Endothelial cell of umbilical vein (primary cell): ENCODE measurements at regions not wholly inside any gene's neighbourhood (a gene's known extent, or its start where the extent isn't known, plus 50 kb on each side); places are given as distances from the start of the nearest gene placed in this dataset.

Experiments
- BruUV-seq: library from RNA; stranded (reverse); fragments of 400-500 nt; replicated peaks from 2 replicates; lab custom pipeline; 2021; lab: Mats Ljungman, UMichigan
- CTCF ChIA-PET: fragments of 300-600, 350-600 bp; sonication (Branson Sonifier 250); formaldehyde crosslinking; loops from one replicate; lab custom pipeline; 2021; ENCODE audit warnings: antibody characterized with exemption, inconsistent platforms; lab: Charles Lee
- POLR2A ChIA-PET: fragments of 300-600, 350-600 bp; sonication (Branson Sonifier 250); formaldehyde crosslinking; loops from one replicate; lab custom pipeline; 2021; ENCODE audit warnings: antibody characterized with exemption, inconsistent platforms; lab: Charles Lee
- DNase-seq: peaks from one replicate; pipeline ENCODE4 v3.0.0-alpha.2; 2011; ENCODE audit warnings: low read depth, low spot score
- FAIRE-seq: peaks from 2 replicates; lab custom pipeline; 2011; peaks lifted over from hg19 to GRCh38; lab: Jason Lieb, UNC
- H2AFZ ChIP-seq: 2 replicates; pipeline ENCODE4 v1.6.0; 2012; ENCODE audit warnings: low read depth, low read length, control low read depth, inconsistent platforms
- H3K27ac ChIP-seq: 2 replicates; pipeline ENCODE4 v1.5.1; 2011; ENCODE audit warnings: low read depth, mild to moderate bottlenecking, control low read depth, low read length, moderate library complexity; ENCODE audit not compliant: insufficient read depth
- H3K27me3 ChIP-seq, 2 experiments: 2 replicates each; pipeline versions ENCODE4 v1.6.0 to v1.6.1; 2011; ENCODE audit warnings: low read length in 2 of 2, mixed read lengths in 1 of 2; ENCODE audit not compliant: control insufficient read depth in 2 of 2, insufficient read depth in 2 of 2
- H3K36me3 ChIP-seq, 2 experiments: 2 replicates in 1 of 2; 3 replicates in 1 of 2; pipeline ENCODE4 v1.5.1; 2011; ENCODE audit warnings: low read length in 2 of 2, mild to moderate bottlenecking in 1 of 2, moderate library complexity in 1 of 2; ENCODE audit not compliant: control insufficient read depth in 2 of 2, insufficient read depth in 2 of 2; ENCODE audit errors: extremely low read depth in 1 of 2
- H3K4me1 ChIP-seq: 3 replicates; pipeline ENCODE4 v1.5.1; 2011; ENCODE audit warnings: mild to moderate bottlenecking, low read length; ENCODE audit not compliant: control insufficient read depth, insufficient read depth; ENCODE audit errors: extremely low read depth
- H3K4me2 ChIP-seq: 2 replicates; pipeline ENCODE4 v1.6.1; 2011; ENCODE audit warnings: low read length, control low read depth, mixed read lengths; ENCODE audit not compliant: insufficient read depth
- H3K4me3 ChIP-seq, 3 experiments: fragments of 200-600 bp in 1 of 3; sonication (generic), shearing (Covaris generic) in 1 of 3; replicated peaks in 1 of 3; 2 replicates each; pipeline ENCODE4 v1.5.1; 2011 to 2016; ENCODE audit warnings: control low read depth in 3 of 3, low read length in 3 of 3, mild to moderate bottlenecking in 2 of 3, inconsistent platforms in 1 of 3, low read depth in 1 of 3, moderate library complexity in 1 of 3; ENCODE audit not compliant: insufficient read depth in 1 of 3
- H3K79me2 ChIP-seq: 2 replicates; pipeline ENCODE4 v1.6.0; 2012; ENCODE audit warnings: low read length, inconsistent platforms; ENCODE audit not compliant: control insufficient read depth, insufficient read depth
- H3K9ac ChIP-seq: replicated peaks from 2 replicates; pipeline ENCODE3; 2011; ENCODE audit warnings: low read length, control low read depth; ENCODE audit not compliant: insufficient read depth; ENCODE audit errors: extremely low read depth
- H3K9me1 ChIP-seq: replicated peaks from 3 replicates; pipeline ENCODE4 v1.6.0; 2011; ENCODE audit warnings: mild to moderate bottlenecking, low read length; ENCODE audit not compliant: control insufficient read depth, insufficient read depth; ENCODE audit errors: extremely low read depth
- H3K9me3 ChIP-seq: replicated peaks from 2 replicates; pipeline ENCODE4 v1.5.1; 2012; ENCODE audit warnings: low read length, inconsistent platforms; ENCODE audit not compliant: control insufficient read depth, insufficient read depth
- H4K20me1 ChIP-seq: replicated peaks from 2 replicates; pipeline ENCODE3; 2011; ENCODE audit warnings: mild to moderate bottlenecking, low read length; ENCODE audit not compliant: control insufficient read depth, insufficient read depth; ENCODE audit errors: extremely low read depth
- EZH2 ChIP-seq: IDR thresholded peaks from 2 replicates; pipeline ENCODE4 v1.6.1; 2012; ENCODE audit warnings: borderline replicate concordance, low read depth, mild to moderate bottlenecking, moderate library complexity, low read length, inconsistent platforms; ENCODE audit not compliant: severe bottlenecking
- FOS ChIP-seq: IDR thresholded peaks from 2 replicates; pipeline ENCODE4 v1.6.1; 2011; ENCODE audit warnings: mild to moderate bottlenecking, low read length, moderate library complexity, borderline replicate concordance; ENCODE audit not compliant: insufficient read depth
- GATA2 ChIP-seq: IDR thresholded peaks from 2 replicates; pipeline ENCODE4 v1.7.0; 2011; ENCODE audit warnings: low read depth, mild to moderate bottlenecking, moderate library complexity, mixed read lengths, low read length; ENCODE audit not compliant: insufficient read length, insufficient read depth
- JUN ChIP-seq: IDR thresholded peaks from 2 replicates; pipeline ENCODE4 v1.6.1; 2011; ENCODE audit warnings: borderline replicate concordance, low read depth; ENCODE audit not compliant: insufficient read length, insufficient read depth
- MYC ChIP-seq: IDR thresholded peaks from one replicate; pipeline ENCODE4 v1.6.1; 2011; ENCODE audit warnings: mild to moderate bottlenecking, low read depth, low read length
- POLR2A ChIP-seq: IDR thresholded peaks from 2 replicates; pipeline ENCODE4 v1.6.1; 2012; ENCODE audit warnings: low read depth, mild to moderate bottlenecking, control low read depth, low read length
- POLR2AphosphoS5 ChIP-seq: IDR thresholded peaks from 2 replicates; pipeline ENCODE4 v1.6.1; 2012; ENCODE audit warnings: low read depth, mild to moderate bottlenecking, control low read depth, low read length, moderate library complexity; ENCODE audit not compliant: insufficient read depth
- dilution Hi-C: fragments of 300-500 bp; cut with MboI; formaldehyde crosslinking; loops from one replicate; pipeline ENCODE4 v1.15.0; 2019; ENCODE audit warnings: low sequenced_read_pairs; ENCODE audit not compliant: extremely low pct_ligation_motif_present
- intact Hi-C: fragments of 100-400 bp; cut with micrococcal nuclease; formaldehyde crosslinking; loops from one replicate; pipeline ENCODE4 v1.10.0; 2022
- TF ChIP-seq, protein P1 (sequence below): IDR thresholded peaks from 2 replicates; pipeline ENCODE4 v1.6.1; 2011; ENCODE audit not compliant: insufficient read depth, insufficient read length
- TF ChIP-seq, protein P2 (sequence below), 2 donors: IDR thresholded peaks; 1 replicate in 1 of 2; 2 replicates in 1 of 2; pipeline ENCODE4 v1.5.1; 2011; ENCODE audit warnings: low read length in 2 of 2, mild to moderate bottlenecking in 2 of 2, moderate library complexity in 2 of 2, control low read depth in 1 of 2, inconsistent platforms in 1 of 2, low read depth in 1 of 2; ENCODE audit not compliant: insufficient read depth in 1 of 2; ENCODE audit errors: extremely low read depth in 1 of 2

GRCh38 chr16:79456036-79456435 lies 144.5 kb downstream of the MAF start:
- H3K4me3 ChIP-seq, result no peak overlapping the region
- dilution Hi-C loops, result no loop called here
- CTCF ChIA-PET, result no interaction called here

More at GRCh38 chr16:79456036-79456435, 144.5 kb downstream of the MAF start:
- FAIRE-seq (no peak), DNase-seq (no peak)
- no peaks in the 10 kb centered on the region for H3K27me3 ChIP-seq
- H3K9me1 ChIP-seq, result no peaks in the 10 kb centered on the region
- H3K36me3 ChIP-seq, result no peaks in the 10 kb centered on the region
- no peaks in the 10 kb centered on the region for H3K4me1 ChIP-seq
- BruUV-seq, result no TSS peak
- TF ChIP-seq MYC (no peak), JUN (no peak), POLR2AphosphoS5 (no peak), EZH2 (no peak), FOS (no peak), POLR2A (no peak), GATA2 (no peak)
- TF ChIP-seq, protein P1, sequence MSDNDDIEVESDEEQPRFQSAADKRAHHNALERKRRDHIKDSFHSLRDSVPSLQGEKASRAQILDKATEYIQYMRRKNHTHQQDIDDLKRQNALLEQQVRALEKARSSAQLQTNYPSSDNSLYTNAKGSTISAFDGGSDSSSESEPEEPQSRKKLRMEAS, result no peak
- TF ChIP-seq, protein P2, sequence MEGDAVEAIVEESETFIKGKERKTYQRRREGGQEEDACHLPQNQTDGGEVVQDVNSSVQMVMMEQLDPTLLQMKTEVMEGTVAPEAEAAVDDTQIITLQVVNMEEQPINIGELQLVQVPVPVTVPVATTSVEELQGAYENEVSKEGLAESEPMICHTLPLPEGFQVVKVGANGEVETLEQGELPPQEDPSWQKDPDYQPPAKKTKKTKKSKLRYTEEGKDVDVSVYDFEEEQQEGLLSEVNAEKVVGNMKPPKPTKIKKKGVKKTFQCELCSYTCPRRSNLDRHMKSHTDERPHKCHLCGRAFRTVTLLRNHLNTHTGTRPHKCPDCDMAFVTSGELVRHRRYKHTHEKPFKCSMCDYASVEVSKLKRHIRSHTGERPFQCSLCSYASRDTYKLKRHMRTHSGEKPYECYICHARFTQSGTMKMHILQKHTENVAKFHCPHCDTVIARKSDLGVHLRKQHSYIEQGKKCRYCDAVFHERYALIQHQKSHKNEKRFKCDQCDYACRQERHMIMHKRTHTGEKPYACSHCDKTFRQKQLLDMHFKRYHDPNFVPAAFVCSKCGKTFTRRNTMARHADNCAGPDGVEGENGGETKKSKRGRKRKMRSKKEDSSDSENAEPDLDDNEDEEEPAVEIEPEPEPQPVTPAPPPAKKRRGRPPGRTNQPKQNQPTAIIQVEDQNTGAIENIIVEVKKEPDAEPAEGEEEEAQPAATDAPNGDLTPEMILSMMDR (IDR thresholded peaks at IDR 0.05; ENCODE audit: extremely low read depth in 1 of 2, insufficient read depth in 1 of 2, low read depth in 1 of 2, low read length in 2 of 2), result no peak
- H3K9me3 ChIP-seq, result peaks cover 5% of the 10 kb centered on the region
- no peaks in the 10 kb centered on the region for H3K79me2 ChIP-seq
- no peaks in the 10 kb centered on the region for H4K20me1 ChIP-seq
- intact Hi-C loops, result no loop called here
- H2AFZ ChIP-seq, result no peak overlapping the region
- H3K27ac ChIP-seq, result no peak overlapping the region
- H3K9ac ChIP-seq, result no peak overlapping the region
- POLR2A ChIA-PET, result no interaction called here
- no peak overlapping the region for H3K4me2 ChIP-seq
